Fibroblast of lung (primary cell): ENCODE measurements at regions not wholly inside any gene's neighbourhood (a gene's known extent, or its start where the extent isn't known, plus 50 kb on each side); places are given as distances from the start of the nearest gene placed in this dataset.

Experiments
- EZH2 ChIP-seq: IDR thresholded peaks from 2 replicates; pipeline ENCODE4 v1.5.1; 2012; ENCODE audit warnings: low read length, control low read depth, mild to moderate bottlenecking; ENCODE audit errors: missing control alignments
- TF ChIP-seq, protein P1 (sequence below), 2 donors: IDR thresholded peaks in 1 of 2; conservative IDR thresholded peaks in 1 of 2; 1 replicate in 1 of 2; 2 replicates in 1 of 2; pipeline ENCODE4 v1.5.1; 2011 to 2012; ENCODE audit warnings: low read length in 2 of 2, control low read depth in 1 of 2, inconsistent platforms in 1 of 2, low read depth in 1 of 2, mild to moderate bottlenecking in 1 of 2

DNA sequence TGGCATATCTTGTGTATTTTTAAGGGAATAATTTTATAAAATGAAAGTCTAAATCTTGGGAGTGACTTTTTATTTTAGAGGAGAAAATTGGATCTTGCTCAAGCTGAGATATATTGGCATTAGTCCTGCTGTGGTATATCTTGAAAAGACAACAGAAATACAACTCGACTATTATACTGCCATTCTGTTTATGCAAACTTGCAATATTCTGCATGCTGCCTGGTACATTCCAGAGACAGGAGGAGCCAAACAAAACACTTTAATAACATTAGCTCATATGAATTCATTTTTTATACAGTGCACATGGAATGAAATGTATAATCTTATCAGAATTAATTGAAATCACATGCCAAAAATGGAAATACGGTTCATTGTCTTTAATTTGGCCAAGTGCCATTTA, 176.0 kb upstream of the NRIP1 start:
- TF ChIP-seq, protein P1, sequence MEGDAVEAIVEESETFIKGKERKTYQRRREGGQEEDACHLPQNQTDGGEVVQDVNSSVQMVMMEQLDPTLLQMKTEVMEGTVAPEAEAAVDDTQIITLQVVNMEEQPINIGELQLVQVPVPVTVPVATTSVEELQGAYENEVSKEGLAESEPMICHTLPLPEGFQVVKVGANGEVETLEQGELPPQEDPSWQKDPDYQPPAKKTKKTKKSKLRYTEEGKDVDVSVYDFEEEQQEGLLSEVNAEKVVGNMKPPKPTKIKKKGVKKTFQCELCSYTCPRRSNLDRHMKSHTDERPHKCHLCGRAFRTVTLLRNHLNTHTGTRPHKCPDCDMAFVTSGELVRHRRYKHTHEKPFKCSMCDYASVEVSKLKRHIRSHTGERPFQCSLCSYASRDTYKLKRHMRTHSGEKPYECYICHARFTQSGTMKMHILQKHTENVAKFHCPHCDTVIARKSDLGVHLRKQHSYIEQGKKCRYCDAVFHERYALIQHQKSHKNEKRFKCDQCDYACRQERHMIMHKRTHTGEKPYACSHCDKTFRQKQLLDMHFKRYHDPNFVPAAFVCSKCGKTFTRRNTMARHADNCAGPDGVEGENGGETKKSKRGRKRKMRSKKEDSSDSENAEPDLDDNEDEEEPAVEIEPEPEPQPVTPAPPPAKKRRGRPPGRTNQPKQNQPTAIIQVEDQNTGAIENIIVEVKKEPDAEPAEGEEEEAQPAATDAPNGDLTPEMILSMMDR (conservative IDR thresholded peaks at IDR 0.05 in 1 of 2, IDR thresholded peaks at IDR 0.05 in 1 of 2; ENCODE audit: low read depth in 1 of 2, low read length in 2 of 2) = no peak
- no peak for TF ChIP-seq EZH2
